HepG2 (cell line): ENCODE measurements at regions not wholly inside any gene's neighbourhood (a gene's known extent, or its start where the extent isn't known, plus 50 kb on each side); places are given as distances from the start of the nearest gene placed in this dataset.

ENCODE experiments used
- ATAC-seq: fragments of 200-7000 bp; cut with Tn5 transposase; 3 replicates; pipeline ENCODE4 v1.9.1; 2020; ENCODE audit warnings: mild to moderate bottlenecking, moderate library complexity
- BruUV-seq: library from RNA; stranded (reverse); fragments of 400-500 nt; replicated peaks from 2 replicates; lab custom pipeline; 2021; lab: Mats Ljungman, UMichigan
- CTCF ChIA-PET: fragments of 300-600 bp; formaldehyde crosslinking; extraction: SDS; loops from one replicate; lab custom pipeline; 2021; ENCODE audit warnings: low total read pairs, inconsistent platforms, low intra/inter-chr PET ratio; lab: Yijun Ruan, JAX
- POLR2A ChIA-PET: fragments of 350-600 bp; sonication (Branson Sonifier 250); formaldehyde crosslinking; loops from one replicate; lab custom pipeline; 2020; ENCODE audit warnings: antibody characterized with exemption, inconsistent platforms; lab: Yijun Ruan, JAX
- DNase-seq: peaks from one replicate; pipeline ENCODE4 v3.0.0-alpha.2; 2015; ENCODE audit warnings: low spot score
- FAIRE-seq: peaks from 3 replicates; lab custom pipeline; 2011; peaks lifted over from hg19 to GRCh38; lab: Jason Lieb, UNC
- H2AFZ ChIP-seq: one replicate; pipeline ENCODE4 v1.6.1; 2011; ENCODE audit warnings: low read length, inconsistent platforms
- H3K27ac ChIP-seq: fragments of 300-600 bp; 3 replicates; pipeline ENCODE4 v1.8.0; 2011; ENCODE audit warnings: mixed run types, mild to moderate bottlenecking, mixed read lengths, low read length, inconsistent platforms; ENCODE audit not compliant: insufficient read depth; ENCODE audit errors: extremely low read length
- H3K27me3 ChIP-seq, 2 experiments: fragments of 200-600 bp in 1 of 2; 2 replicates in 1 of 2; 3 replicates in 1 of 2; pipeline versions ENCODE4 v1.6.0 to v1.8.0; 2011; ENCODE audit warnings: low read length in 2 of 2, mild to moderate bottlenecking in 2 of 2, moderate library complexity in 2 of 2, inconsistent platforms in 1 of 2; ENCODE audit not compliant: insufficient read depth in 2 of 2, control insufficient read depth in 1 of 2
- H3K36me3 ChIP-seq, 2 experiments: fragments of 200-600 bp in 1 of 2; replicated peaks in 1 of 2; 2 replicates in 1 of 2; 3 replicates in 1 of 2; pipeline versions ENCODE4 v1.5.1 to v1.8.0; 2011; ENCODE audit warnings: low read length in 2 of 2, inconsistent platforms in 1 of 2; ENCODE audit not compliant: insufficient read depth in 2 of 2, control insufficient read depth in 1 of 2
- H3K4me1 ChIP-seq: 2 replicates; pipeline ENCODE4 v1.5.1; 2012; ENCODE audit warnings: low read length, inconsistent platforms; ENCODE audit not compliant: insufficient read depth
- H3K4me2 ChIP-seq: 2 replicates; pipeline ENCODE4 v1.6.0; 2011; ENCODE audit warnings: low read depth, low read length, inconsistent platforms
- H3K4me3 ChIP-seq, 3 experiments: fragments of 200-600 bp in 1 of 3; sonication (generic), shearing (Covaris generic) in 1 of 3; replicated peaks in 1 of 3; 2 replicates each; pipeline ENCODE4 v1.5.1; 2011 to 2016; ENCODE audit warnings: low read length in 3 of 3, inconsistent platforms in 2 of 3, low read depth in 2 of 3, mild to moderate bottlenecking in 2 of 3, control low read depth in 1 of 3, mixed read lengths in 1 of 3; ENCODE audit not compliant: insufficient read depth in 1 of 3
- H3K79me2 ChIP-seq: one replicate; pipeline ENCODE4 v1.6.1; 2011; ENCODE audit warnings: low read length, inconsistent platforms; ENCODE audit not compliant: insufficient read depth
- H3K9ac ChIP-seq: 2 replicates; pipeline ENCODE4 v1.6.0; 2011; ENCODE audit warnings: mild to moderate bottlenecking, low read depth, low read length, inconsistent platforms; ENCODE audit not compliant: insufficient read depth
- H3K9me3 ChIP-seq: 2 replicates; pipeline ENCODE4 v1.5.1; 2012; ENCODE audit warnings: mild to moderate bottlenecking, low read length
- H4K20me1 ChIP-seq: 2 replicates; pipeline ENCODE4 v1.6.0; 2011; ENCODE audit warnings: inconsistent platforms, mild to moderate bottlenecking, low read length, moderate library complexity; ENCODE audit not compliant: insufficient read depth
- ARID4A ChIP-seq: sonication (generic); formaldehyde crosslinking; IDR thresholded peaks from 2 replicates; pipeline ENCODE4 v1.5.0; 2020; ENCODE audit warnings: mild to moderate bottlenecking, missing genetic modification reagents, borderline replicate concordance
- NFKBIZ ChIP-seq: IDR thresholded peaks from 2 replicates; pipeline ENCODE4 v1.6.1; 2018; ENCODE audit warnings: missing genetic modification reagents, missing compliant biosample characterization
- SALL1 ChIP-seq: sonication (generic); formaldehyde crosslinking; IDR thresholded peaks from 2 replicates; pipeline ENCODE4 v1.8.0; 2022; ENCODE audit warnings: mild to moderate bottlenecking, missing genetic modification reagents
- ZEB1 ChIP-seq: IDR thresholded peaks from 2 replicates; pipeline ENCODE4 v1.6.1; 2012; ENCODE audit warnings: mild to moderate bottlenecking, low read depth, inconsistent platforms; ENCODE audit not compliant: insufficient replicate concordance
- ZNF296 ChIP-seq: sonication (generic); formaldehyde crosslinking; conservative IDR thresholded peaks from 2 replicates; pipeline ENCODE4 v1.5.0; 2020; ENCODE audit warnings: mild to moderate bottlenecking, missing genetic modification reagents
- ZNF460 ChIP-seq: sonication (generic); formaldehyde crosslinking; IDR thresholded peaks from 2 replicates; pipeline ENCODE4 v1.5.1; 2020; ENCODE audit warnings: missing genetic modification reagents, mild to moderate bottlenecking, borderline replicate concordance
- ZNF550 ChIP-seq: sonication (generic); formaldehyde crosslinking; IDR thresholded peaks from 2 replicates; pipeline ENCODE4 v1.4.0; 2020; ENCODE audit warnings: mild to moderate bottlenecking, missing genetic modification reagents, borderline replicate concordance
- ZNF563 ChIP-seq: sonication (generic); formaldehyde crosslinking; IDR thresholded peaks from 2 replicates; pipeline ENCODE4 v1.8.0; 2022; ENCODE audit warnings: mild to moderate bottlenecking, moderate library complexity, missing genetic modification reagents
- ZNF850 ChIP-seq: sonication (generic); formaldehyde crosslinking; conservative IDR thresholded peaks from 2 replicates; pipeline ENCODE4 v1.9.0; 2021; ENCODE audit warnings: mild to moderate bottlenecking, missing genetic modification reagents
- WGBS: methylation state at CpG from one replicate; pipeline ENCODE4 v1.1.6; 2017; ENCODE audit warnings: low lambda C conversion rate; 5-methylcytosine and 5-hydroxymethylcytosine counted together
- in situ Hi-C: cut with HindIII; loops from 2 replicates; pipeline ENCODE4 v1.10.0; 2017; ENCODE audit warnings: low pct_unique_long_range_greater_than_20kb; ENCODE audit not compliant: extremely low pct_ligation_motif_present
- intact Hi-C: fragments of 100-400 bp; cut with micrococcal nuclease; formaldehyde crosslinking; loops from one replicate; pipeline ENCODE4 v1.10.0; 2022; ENCODE audit not compliant: unreplicated experiment
- TF ChIP-seq, protein P1 (sequence below): sonication (generic); formaldehyde crosslinking; conservative IDR thresholded peaks from 2 replicates; pipeline ENCODE4 v1.4.0; 2020; ENCODE audit warnings: mild to moderate bottlenecking, missing genetic modification reagents, moderate library complexity
- TF ChIP-seq, protein P2 (sequence below): sonication (generic); formaldehyde crosslinking; IDR thresholded peaks from 2 replicates; pipeline ENCODE4 v1.5.0; 2020; ENCODE audit warnings: missing genetic modification reagents, mild to moderate bottlenecking, borderline replicate concordance

GRCh38 chr10:3478153-3478552 is 305.6 kb upstream of the PITRM1 start:
- Histone ChIP-seq H3K4me2 (no peak overlapping the region), H3K27ac (no peak overlapping the region)
- FAIRE-seq, result no peak

DNA sequence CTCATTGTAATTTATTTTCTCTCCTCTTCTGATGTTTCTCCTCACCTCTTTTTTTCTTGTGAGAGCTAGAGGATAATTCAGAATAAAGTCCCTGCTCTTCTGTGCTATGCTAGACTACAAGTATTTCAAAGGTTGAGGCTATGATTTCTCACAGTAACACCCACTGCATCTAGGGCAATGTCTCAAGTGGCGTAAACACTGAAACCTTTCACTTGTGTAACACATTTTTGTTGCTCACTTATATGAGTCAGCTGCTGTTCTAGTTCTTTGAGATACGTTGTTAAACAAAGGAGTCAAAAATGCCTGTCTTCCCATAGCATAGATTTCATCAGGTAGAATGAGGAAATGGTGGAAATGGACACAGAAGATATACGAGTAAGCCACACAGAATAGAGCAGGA is 305.1 kb upstream of the PITRM1 start:
- no peak for FAIRE-seq

More at GRCh38 chr10:3478153-3478552, 305.6 kb upstream of the PITRM1 start:
- DNase-seq (no peak), ATAC-seq (no peak)
- intact Hi-C loops, result no loop called here
- Histone ChIP-seq H3K27me3 (peaks cover 3 to 33% of the 10 kb centered on the region in 2 experiments; a peak in 2 of 5 replicates), H3K9me3 (no peaks in the 10 kb centered on the region), H3K9ac (no peak overlapping the region), H2AFZ (no peak overlapping the region), H3K36me3 (no peaks in the 10 kb centered on the region), H4K20me1 (no peaks in the 10 kb centered on the region), H3K4me1 (no peaks in the 10 kb centered on the region), H3K79me2 (no peaks in the 10 kb centered on the region), H3K4me3 (no peak overlapping the region)
- WGBS, result 3% methylated on average over 2 of the region's 2 CpGs
- TF ChIP-seq NFKBIZ (CRISPR knock-in tag), result no peak
- TF ChIP-seq ZEB1, result no peak
- CTCF ChIA-PET, result no interaction called here
- in situ Hi-C loops, result no loop called here
- POLR2A ChIA-PET, result no interaction called here
- no TSS peak for BruUV-seq

More for the DNA sequence above, 305.1 kb upstream of the PITRM1 start:
- TF ChIP-seq ZNF850, result no peak
- TF ChIP-seq, protein P1, sequence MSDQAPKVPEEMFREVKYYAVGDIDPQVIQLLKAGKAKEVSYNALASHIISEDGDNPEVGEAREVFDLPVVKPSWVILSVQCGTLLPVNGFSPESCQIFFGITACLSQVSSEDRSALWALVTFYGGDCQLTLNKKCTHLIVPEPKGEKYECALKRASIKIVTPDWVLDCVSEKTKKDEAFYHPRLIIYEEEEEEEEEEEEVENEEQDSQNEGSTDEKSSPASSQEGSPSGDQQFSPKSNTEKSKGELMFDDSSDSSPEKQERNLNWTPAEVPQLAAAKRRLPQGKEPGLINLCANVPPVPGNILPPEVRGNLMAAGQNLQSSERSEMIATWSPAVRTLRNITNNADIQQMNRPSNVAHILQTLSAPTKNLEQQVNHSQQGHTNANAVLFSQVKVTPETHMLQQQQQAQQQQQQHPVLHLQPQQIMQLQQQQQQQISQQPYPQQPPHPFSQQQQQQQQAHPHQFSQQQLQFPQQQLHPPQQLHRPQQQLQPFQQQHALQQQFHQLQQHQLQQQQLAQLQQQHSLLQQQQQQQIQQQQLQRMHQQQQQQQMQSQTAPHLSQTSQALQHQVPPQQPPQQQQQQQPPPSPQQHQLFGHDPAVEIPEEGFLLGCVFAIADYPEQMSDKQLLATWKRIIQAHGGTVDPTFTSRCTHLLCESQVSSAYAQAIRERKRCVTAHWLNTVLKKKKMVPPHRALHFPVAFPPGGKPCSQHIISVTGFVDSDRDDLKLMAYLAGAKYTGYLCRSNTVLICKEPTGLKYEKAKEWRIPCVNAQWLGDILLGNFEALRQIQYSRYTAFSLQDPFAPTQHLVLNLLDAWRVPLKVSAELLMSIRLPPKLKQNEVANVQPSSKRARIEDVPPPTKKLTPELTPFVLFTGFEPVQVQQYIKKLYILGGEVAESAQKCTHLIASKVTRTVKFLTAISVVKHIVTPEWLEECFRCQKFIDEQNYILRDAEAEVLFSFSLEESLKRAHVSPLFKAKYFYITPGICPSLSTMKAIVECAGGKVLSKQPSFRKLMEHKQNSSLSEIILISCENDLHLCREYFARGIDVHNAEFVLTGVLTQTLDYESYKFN (CRISPR knock-in tag), result no peak
- no peak for TF ChIP-seq ZNF296
- TF ChIP-seq ZNF563 (CRISPR knock-in tag), result no peak
- TF ChIP-seq SALL1 (CRISPR knock-in tag), result no peak
- TF ChIP-seq ZNF550, result no peak
- TF ChIP-seq, protein P2, sequence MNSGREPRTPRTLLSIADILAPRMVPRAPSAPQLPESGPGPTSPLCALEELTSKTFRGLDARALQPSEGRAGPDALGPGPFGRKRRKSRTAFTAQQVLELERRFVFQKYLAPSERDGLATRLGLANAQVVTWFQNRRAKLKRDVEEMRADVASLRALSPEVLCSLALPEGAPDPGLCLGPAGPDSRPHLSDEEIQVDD (CRISPR knock-in tag), result no peak
- TF ChIP-seq ZNF460 (CRISPR knock-in tag), result no peak
- TF ChIP-seq ARID4A, result no peak
- TF ChIP-seq, all 625 proteins: peak for 0
- Histone ChIP-seq H2AFZ (no peak overlapping the region), H3K27ac (no peak overlapping the region), H3K9ac (no peak overlapping the region), H3K27me3 (peaks cover 3 to 35% of the 10 kb centered on the region in 2 experiments; a peak in 2 of 5 replicates), H4K20me1 (no peaks in the 10 kb centered on the region), H3K79me2 (no peaks in the 10 kb centered on the region), H3K36me3 (no peaks in the 10 kb centered on the region), H3K4me2 (no peak overlapping the region), H3K4me1 (no peaks in the 10 kb centered on the region), H3K4me3 (no peak overlapping the region), H3K9me3 (no peaks in the 10 kb centered on the region)
- WGBS, result 1% methylated on average over 3 of the region's 3 CpGs
- CTCF ChIA-PET, result no interaction called here
- no peak for ATAC-seq
- no peak for DNase-seq
- BruUV-seq, result no TSS peak
- intact Hi-C loops (no loop called here), in situ Hi-C loops (no loop called here)
- POLR2A ChIA-PET, result no interaction called here
